22Rv1 (cell line): ENCODE measurements at regions not wholly inside any gene's neighbourhood (a gene's known extent, or its start where the extent isn't known, plus 50 kb on each side); places are given as distances from the start of the nearest gene placed in this dataset.
"Not testable (repeated sequence)": the region's sequence is repeated elsewhere in the genome, so short reads cannot be mapped to it uniquely, and the experiment has no call there.

Experiments used
- H3K27ac ChIP-seq: fragments of 450-650 bp; 2 replicates; pipeline ENCODE4 v1.5.1; 2017
- ZFX ChIP-seq: fragments of 450-650 bp; IDR thresholded peaks from 2 replicates; pipeline ENCODE4 v1.6.1; 2017; ENCODE audit warnings: antibody characterized with exemption, borderline replicate concordance
- TF ChIP-seq, protein P1 (sequence below): fragments of 450-650 bp; IDR thresholded peaks from 2 replicates; pipeline ENCODE4 v1.5.1; 2017; ENCODE audit warnings: mild to moderate bottlenecking

DNA sequence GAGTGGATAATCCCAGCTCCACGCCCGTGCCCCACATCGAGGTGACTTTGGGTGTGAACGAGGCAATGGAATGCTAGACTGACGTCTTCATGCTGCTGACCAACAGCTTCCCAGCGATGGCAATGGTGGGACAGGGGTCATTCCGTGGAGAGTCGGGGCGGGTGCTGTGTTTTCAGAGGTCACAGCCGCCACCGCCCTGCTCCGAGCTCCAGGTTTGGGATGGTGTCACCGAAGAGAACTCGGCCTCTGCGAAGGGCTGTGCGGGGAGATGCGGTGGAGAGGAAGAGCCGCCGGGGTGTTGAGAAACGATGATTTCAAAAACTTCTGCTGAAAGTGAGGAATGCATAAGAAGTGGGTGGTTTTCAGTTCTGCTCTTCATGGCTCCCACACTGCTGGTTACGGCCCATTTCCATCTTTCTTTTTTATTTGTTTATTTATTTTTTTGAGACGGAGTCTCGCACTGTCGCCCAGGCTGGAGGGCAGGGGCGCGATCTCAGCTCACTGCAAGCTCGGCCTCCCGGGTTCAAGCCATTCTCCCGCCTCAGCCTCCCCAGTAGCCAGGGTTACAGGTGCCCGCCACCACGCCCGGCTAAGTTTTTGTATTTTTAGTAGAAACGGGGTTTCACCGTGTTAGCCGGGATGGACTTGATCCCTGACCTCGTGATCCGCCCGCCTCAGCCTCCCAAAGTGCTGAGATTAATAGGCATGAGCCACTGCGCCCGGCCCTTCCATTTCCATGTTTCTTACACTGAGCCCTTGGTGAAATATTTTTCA, 142.6 kb downstream of the RTP5 start:
- no peak overlapping the region for H3K27ac ChIP-seq
- no peak for TF ChIP-seq ZFX
- TF ChIP-seq, protein P1, sequence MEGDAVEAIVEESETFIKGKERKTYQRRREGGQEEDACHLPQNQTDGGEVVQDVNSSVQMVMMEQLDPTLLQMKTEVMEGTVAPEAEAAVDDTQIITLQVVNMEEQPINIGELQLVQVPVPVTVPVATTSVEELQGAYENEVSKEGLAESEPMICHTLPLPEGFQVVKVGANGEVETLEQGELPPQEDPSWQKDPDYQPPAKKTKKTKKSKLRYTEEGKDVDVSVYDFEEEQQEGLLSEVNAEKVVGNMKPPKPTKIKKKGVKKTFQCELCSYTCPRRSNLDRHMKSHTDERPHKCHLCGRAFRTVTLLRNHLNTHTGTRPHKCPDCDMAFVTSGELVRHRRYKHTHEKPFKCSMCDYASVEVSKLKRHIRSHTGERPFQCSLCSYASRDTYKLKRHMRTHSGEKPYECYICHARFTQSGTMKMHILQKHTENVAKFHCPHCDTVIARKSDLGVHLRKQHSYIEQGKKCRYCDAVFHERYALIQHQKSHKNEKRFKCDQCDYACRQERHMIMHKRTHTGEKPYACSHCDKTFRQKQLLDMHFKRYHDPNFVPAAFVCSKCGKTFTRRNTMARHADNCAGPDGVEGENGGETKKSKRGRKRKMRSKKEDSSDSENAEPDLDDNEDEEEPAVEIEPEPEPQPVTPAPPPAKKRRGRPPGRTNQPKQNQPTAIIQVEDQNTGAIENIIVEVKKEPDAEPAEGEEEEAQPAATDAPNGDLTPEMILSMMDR: no peak

DNA sequence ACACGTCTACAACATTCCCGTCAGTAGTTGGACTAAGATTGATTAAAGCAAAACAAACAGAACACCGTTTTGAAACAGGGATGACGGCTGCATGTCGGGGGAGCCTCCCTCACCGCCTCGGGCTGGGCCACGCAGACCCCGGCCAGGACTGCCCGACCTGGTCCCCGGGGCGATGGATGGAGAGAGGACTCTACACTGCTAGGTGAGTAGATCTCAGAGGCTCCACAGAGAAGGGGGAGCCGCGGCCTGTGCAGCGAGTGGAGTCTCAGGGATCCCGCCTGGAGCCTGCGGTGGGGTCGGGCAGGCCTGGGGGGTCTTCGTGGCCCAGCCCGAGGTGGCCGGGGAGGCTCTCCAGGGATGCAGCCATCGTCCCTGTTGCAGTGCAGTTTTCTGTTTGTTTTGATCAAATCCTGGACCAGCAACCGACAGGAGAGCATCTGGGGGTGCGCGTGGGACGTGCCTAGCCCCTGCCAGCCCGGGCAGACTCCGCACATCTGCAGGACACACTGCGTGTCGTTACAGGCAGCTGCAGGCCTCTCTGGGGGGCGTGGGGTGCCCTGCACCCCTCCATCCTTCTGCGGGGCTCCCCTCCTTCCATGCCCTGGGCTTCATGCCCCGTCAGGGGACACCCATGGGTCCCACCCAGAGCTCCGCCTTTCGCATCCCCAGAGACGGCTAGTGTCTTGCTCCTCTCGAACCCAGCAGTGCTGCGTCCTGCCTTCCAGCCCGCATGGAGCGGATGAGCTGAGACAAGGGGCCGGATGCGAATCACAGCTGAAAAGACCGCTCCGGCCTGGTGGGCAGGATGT, 143.6 kb downstream of the RTP5 start:
- no peak overlapping the region for H3K27ac ChIP-seq

DNA sequence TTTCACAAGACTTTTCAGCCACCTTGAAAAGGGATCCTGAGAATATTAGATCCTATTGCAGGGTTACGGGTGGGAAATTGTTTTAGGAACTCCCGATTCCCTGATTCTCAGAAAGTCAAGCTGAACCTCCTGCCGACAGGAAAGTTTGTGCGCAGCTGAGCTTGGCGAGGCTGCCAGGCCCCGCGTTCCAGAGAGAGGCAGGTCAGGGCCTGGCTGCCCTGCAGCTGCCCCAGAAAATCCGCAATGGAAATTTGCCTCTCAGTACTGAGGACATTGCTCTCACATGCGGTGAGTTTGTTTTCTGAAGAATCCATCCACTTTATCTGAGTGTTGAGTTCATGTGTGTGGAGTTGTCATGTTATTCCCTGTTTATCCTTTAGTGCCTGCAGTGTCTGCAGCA, 144.2 kb downstream of the RTP5 start:
- H3K27ac ChIP-seq: no peak overlapping the region
- TF ChIP-seq ZFX: no peak
- TF ChIP-seq, protein P1: no peak

More for the DNA sequence above, 143.6 kb downstream of the RTP5 start:
- TF ChIP-seq ZFX: no peak
- TF ChIP-seq, protein P1: no peak

DNA sequence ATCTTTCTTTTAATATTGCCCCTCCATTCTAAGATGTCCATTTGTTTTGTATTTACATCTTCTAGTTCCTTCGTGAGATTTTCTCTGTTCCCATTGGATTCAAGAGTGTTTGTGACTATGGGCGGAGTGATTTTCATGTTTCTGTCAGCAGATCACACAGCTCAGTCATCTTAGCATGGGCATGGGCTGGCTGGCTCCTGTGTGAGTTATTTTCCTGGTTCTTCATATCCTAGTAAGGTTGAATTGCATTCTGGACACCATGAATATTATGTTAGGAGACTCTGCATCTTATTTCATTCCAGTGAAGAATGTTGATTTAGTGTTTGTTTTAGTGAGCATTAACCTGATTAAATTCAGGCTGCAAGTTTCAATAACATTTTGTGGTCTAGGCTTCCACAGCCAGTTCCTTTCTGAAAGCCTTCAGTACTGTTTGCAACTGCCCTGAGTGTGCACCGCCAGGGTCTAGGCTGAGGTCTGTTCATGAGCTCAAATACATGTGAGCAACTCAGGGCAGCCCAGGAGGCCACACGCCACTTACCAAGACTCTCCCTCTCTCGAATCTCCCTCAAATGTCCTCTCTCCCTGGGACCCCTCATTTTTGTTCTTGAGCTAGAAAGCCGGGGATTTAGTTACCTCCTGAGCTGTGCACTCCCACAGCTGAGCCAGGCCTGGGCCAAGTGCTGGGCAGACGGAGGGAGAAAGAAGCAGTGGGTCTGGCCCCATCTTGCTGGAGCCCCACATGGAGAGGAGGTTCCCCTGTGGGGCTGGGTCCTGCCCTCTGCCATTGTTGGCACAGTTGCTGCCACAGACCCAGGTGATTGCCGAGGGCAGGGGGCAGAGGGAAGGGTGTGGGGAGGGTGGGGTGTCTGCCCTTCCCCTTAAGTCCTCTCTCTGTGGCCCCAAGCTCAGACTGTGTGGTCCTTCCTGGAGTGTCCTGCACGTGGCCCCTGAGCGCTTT, 145.9 kb downstream of the RTP5 start:
- H3K27ac ChIP-seq: no peak overlapping the region
- TF ChIP-seq ZFX: no peak
- TF ChIP-seq, protein P1: no peak

DNA sequence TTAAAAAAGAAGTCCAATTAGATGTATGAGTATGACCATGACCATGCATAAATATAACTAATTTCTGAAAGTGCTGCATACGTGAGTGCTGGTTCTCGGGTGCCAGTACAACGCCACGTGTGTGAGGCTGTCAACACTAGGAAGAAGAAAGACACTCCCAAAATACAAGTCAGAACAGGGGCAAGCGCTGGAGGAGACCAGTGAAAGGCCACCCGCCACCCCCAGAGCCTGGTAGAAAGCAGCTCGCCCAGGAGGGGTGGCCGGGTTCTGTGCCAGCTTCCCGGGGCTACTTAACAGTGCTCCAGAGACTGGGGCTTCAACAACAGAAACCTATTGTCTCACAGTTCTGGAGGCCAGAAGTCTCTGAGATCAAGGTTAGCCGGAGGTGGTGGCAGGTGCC, 147.6 kb downstream of the RTP5 start:
- TF ChIP-seq, protein P1: no peak
- no peak for TF ChIP-seq ZFX

DNA sequence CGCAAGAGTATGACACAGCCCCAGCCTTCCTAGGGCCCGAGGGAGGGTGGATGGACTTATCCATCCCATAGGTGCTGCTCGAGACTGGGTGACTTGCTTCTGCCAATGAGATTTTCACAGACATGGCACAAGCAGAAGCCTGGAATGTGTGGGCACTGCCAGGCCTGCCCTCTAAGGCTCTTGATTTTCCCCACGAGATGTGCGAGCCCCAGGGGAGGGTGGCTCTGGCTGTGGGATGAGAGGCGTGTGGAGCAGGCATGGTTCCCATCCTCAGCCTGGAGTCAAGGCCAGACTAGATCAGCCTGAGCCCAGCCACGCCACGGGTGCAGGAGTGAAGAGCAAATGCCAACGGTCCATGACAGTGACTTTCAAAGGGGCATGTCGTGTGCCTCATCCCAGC, 148.9 kb downstream of the RTP5 start:
- not testable (repeated sequence) for H3K27ac ChIP-seq

More for the DNA sequence above, 147.6 kb downstream of the RTP5 start:
- no peak overlapping the region for H3K27ac ChIP-seq

DNA sequence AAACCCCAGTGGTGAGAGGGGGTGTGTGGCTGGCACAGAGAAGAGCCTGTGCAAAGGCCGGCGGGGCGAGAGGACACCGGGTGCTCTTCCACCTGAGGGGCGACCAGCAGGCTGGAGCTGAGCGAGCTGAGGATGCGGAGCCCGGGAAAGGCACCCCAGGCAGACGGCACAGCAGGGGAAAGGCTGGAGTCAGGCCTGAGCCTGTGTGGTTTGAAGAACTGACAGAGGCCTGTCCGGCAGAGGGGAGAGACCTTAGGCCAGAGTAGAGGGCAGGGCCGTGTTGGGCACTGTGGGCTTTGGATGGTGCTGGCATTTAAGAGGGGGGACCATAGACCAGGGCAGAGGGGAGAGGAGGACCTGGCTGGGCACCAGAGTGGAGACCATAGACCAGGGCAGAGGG, 149.8 kb downstream of the RTP5 start:
- TF ChIP-seq, protein P1: no peak
- TF ChIP-seq ZFX: no peak
- no peak overlapping the region for H3K27ac ChIP-seq
